ENCODE measurements at regions not wholly inside any gene's neighbourhood (a gene's known extent, or its start where the extent isn't known, plus 50 kb on each side); places are given as distances from the start of the nearest gene placed in this dataset.
A peak's percentile ranks its signal among the peaks of the same experiment; 100 is the strongest.

DNA sequence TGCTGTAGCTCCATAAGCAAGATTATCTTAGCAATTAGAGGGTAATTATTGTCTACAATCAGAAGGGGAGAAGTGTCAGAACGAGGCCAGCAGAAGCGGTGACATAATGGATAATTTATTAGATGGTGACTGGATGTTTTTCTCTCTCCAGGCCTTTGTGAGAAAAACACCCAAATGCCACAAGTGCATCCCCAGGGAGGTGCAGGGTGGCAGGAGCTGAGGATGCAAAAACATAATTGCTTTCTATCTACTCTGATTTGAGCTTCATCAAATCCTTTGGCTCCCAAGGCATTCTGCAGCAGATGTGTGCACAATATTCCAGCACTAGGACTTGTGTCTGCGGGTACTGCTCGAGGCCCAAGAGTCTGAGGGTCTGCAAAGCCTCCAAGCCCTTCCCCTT, 220.1 kb upstream of the SERP2 start:
- DNase-seq (ENCODE audit: low spot score), result no peak

DNA sequence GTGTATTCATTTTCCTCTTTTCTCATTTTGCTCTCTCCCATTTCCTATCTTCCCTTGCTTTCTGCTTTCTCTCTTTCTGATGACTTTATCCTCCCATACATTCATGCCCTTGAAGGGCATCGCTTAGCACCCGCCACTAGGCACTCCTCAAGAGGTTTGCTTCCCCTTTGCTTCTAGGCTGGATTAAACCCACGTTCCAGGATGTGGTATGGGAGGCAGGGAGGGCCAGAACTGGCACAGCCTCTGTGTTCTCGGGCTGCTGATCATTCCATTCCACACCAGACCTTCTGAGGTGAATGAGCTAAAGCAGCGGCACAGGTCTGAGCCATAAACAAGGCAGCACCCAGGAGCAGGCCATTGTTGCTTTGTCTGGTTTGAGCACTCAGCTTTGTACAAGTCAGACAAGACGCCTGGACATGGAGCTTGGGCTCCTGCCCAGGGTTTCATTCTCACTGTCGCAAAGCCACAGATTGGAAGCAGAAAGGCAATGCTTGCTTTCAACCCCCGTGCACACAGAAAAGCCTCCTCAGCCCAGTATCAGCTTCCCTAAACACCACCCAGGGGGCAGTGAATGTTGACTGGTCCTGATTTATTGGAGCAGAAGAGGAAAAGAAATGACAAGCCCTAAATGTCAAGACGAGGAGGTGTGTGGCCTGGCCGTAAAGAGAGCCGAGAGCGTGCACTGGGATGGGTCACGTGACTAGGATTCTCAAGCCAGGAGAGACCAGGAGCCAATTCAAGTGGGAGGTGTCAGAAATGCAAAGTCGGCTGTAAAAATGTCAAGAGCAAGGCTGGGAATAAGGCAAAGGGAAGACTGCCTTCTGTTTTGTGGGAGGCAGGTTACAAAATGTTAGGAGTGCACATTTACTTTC, 218.0 kb upstream of the SERP2 start:
- no peak for DNase-seq (ENCODE audit: low spot score)

DNA sequence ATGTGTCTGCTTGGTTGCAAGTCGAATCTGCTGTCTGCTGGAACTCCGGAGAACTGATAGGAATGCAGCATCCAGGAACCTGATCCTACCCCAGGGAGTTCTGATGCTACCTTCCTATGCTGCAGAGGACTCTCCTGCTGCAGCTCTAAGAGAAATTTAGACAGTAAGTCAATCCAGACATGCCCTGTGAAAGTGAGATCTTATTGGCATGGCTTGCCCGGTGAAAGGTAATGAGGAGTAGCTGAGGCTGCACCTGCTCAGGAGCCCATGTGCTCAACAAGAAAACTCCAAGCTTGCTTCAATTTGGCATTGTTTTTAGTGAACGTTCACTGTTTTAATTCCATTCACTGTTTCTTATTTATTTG, 217.3 kb upstream of the SERP2 start:
- DNase-seq (ENCODE audit: low spot score), result no peak

DNA sequence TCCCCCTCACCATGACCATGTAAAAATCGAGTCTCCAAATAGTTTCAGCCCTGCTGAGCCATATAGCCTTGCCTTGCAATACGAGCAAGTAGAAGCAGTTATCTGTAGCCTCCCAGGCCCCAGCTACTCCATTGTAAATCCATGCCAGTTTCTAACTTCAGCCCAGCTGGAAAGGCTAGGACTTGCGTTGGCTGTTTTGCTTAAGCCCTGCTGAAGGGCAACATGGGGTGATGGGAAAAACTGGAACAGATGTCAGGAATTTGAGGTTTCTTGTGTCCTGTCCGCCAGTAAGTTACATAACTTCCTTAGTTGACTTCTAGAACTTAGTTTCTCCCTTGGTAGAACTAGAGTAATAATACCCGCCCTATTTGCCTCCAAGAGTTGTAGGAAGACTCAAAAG, 216.0 kb upstream of the SERP2 start:
- no peak for DNase-seq (ENCODE audit: low spot score)

DNA sequence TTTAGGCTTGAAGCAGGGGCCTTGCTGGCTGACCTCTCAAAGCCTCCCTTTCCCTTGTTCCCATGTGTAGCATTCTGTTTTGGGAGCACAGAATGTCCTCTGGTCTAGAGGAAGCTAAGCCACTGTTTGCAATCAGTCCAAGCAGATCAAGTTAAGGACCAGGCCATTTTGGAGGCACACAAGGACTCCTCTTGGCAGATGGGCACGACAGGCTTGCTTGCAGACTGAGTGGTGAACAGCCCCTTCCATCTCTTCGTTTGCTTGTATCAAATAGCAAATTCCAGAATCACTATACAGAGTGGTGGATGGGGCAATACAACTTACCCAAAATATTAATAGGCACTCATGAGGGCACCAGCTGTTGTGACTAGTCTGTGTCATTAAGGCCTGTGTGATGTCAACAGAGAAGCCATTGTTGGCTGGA, 215.5 kb upstream of the SERP2 start:
- no peak for DNase-seq (ENCODE audit: low spot score)

DNA sequence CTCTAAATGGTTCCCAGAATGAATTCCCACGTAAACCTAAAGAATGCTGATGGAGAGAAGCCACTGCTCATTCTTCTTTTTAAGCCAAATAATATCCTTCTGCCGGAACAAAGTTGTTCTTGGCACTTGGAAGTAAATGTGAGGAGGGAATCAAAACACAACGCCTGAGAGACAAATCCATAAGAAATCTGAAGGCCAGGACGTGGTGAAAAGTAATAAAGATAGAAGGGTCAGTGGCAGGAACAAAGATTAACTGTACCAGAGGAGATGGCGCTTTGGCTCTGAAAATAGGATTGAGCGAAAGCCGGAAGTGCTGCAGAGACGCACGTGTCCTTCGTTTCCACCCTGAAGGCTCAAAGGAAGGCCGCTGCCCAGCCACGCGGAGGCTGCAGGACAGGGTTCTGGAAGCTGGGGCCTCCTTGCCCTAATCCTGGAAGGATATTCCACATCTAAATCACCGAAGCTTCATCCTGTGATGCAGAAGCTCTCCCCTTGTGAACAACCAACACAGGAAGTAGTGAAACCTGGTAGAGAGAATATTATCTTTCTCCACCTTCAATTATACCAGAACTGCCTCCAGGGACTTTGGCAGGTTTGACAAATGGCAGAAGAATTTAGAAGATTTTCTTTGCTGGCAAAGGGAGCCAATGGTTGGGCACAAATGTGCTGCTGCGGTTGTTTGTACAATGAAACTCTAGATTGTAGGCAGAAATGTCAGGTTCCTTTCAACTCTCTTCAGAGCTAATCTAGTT, 214.6 kb upstream of the SERP2 start:
- DNase-seq (ENCODE audit: low spot score), result no peak

DNA sequence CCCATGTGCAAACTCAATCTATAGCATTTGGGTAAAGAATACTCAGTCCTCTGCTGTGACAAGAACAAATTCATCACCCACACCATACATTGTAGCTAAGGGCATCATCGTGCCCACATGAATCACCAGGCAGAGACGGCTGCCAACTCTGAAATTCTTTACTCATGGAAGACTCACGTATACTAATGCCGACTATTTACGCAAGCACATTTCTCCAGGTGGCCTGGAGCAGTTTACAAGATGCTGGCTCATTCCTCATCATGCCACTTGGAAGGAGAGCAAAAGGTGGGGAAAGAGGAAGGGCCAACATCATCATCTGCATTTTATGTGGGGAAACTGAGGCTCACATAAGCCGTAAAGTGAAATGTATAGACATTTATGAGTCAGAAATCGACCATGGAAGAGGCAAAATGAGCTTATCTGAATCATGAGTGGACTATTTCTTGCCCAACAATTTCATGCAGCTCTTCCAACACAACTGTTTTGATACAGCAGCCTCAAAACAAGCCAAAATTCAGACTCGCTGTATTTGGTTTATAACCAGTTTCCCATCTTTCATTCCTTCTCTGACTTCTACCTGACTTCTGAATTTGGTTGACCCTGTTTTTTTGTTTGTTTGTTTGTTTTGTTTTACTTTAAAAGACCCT, 213.9 kb upstream of the SERP2 start:
- DNase-seq (ENCODE audit: low spot score), result peak; percentile 48

DNA sequence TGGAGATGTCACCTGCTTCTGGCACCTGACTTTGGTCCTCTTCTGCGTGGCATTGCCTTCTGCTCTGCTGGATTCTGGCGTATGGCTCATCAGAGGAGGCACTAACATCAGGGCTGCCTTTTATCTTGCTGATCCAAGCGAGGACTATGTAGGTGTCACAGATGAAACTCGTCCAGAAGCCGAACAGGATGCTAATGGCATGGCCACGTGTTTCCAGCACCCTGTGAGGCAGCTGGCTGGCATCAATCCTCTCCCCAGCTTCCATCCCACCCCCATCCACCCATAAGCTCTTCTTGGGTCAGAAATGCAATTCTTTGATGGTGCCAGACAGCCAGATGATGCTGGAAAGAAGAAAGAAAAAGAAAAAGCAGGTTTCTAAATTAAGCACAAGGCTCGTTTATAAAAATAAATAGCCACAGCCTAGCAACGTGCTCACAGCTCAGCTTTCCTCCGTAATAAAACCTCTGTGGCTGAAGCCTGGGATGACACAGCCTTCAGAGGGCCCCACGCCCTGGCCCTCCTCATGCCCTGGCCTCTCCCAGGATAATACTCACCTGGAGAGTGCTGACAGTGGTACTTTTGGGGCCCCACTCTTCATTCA, 212.9 kb upstream of the SERP2 start:
- DNase-seq (ENCODE audit: low spot score), result no peak

DNA sequence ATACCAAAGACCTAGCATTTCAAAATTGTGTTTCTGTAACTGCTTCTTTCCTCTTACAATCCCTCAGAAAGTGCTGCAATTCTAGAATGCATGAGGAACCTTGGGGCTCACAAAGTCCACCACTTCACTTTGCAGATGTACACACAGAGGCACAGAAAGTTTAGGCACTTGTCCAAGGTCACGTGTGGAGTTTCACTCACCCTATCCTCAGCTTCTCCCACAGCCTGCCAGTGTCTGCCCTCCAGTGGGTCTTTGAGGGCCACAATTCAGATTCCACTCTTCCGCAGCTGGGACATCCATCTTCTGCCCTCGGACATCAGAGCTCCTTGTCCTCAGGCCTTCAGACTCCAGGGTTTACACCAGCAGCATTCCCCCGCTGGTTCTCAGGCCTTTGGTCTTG, 210.5 kb upstream of the SERP2 start:
- DNase-seq (ENCODE audit: low spot score), result no peak

DNA sequence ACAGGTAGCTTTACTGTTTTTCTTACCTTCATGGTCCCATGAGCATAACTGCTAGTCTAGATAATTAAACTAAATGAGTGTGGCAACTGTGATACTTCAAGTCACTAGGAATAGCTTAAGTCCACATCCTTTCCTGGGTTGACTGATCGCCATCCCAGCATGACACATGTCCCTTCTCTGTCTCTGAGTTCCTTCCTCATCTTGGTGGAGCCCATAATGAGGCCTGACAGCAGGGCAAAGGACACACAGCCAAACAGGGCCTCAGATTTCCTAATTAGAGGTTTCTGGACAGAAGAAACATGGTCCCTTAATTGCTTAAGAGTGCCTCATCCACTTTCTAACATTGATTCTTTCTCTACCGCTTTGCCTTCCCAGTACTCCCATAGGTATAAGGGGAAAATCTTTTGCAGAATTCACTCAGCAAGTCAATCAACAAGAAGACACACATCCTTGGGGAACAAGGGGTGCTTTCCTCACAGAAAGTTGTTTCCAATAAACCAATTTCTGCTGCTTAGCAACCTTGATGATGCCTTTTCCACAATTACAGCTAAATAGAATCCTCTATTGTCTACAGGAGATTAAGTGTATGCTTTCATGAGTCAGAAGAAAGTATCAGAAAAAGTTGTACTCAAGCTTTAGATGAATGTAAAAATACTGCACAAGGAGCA, 208.3 kb upstream of the SERP2 start:
- no peak for DNase-seq (ENCODE audit: low spot score)

DNA sequence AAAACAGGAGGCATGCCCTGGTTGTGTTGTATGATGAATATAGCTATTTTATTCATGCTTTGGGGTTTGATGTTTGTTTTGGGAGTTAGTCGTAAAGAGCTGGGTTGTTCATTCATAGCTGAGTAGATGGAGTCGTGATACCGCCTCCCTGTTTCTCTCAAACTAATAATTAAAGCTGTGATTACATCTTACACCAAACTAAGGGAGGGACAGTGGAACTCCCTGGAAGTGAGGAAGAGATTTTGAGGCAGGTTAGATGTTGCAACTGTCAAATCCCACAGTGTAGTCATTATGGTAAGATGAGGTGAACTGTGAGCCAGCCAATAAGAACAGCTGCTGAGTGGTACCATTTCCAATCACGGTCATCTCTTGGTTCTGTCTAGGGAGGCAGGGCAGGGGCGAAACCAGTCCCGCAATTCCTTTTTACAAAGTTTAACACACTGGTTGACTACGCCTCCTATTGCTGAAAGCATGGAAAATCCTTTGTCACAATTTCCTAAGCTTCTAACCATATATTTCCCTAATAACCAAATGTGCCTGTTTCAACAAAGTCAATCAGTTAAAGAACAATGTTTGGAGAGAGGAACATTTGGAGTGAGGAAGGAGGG, 207.6 kb upstream of the SERP2 start:
- no peak for DNase-seq (ENCODE audit: low spot score)

DNA sequence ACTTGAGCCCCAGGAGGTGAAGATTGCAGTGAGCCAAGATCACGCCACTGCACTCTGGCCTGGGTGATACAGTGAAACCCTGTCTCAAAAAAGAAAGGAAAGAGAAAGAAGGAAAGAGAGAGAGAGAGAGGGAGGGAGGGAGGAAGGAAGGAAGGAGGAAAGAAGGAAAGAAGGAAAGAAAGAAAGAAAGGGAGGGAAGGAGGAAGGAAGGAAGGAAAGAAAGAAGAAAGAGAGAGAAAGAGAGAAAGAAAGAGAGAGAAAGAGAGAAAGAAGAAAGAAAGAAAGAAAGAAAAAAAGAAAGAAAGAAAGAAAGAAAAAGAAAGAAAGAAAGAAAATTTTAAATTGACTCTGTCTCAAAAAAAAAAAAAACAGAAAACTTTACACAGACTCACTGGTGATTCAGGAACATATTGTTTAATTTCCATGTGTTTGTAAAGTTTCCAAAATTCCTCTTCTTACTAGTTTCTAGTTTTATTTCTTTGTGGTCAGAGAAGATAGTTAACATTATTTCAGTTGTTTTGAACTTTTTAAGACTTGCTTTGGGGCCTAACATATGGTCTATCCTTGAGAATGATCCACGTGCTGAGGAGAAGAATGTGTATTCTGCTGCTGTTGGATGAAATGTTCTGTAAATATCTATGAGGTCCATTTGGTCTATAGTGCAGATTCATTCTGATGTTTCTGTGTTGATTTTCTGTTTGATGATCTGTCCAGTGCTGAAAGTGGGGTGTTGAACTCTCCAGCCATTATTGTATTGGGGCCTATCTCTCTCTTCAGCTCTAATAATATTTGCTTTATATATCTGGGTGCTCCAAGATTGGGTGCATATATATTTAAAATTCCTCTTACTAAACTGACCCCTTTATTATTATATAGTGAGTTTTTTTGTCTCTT, 204.4 kb upstream of the SERP2 start:
- DNase-seq (ENCODE audit: low spot score), result no peak

DNA sequence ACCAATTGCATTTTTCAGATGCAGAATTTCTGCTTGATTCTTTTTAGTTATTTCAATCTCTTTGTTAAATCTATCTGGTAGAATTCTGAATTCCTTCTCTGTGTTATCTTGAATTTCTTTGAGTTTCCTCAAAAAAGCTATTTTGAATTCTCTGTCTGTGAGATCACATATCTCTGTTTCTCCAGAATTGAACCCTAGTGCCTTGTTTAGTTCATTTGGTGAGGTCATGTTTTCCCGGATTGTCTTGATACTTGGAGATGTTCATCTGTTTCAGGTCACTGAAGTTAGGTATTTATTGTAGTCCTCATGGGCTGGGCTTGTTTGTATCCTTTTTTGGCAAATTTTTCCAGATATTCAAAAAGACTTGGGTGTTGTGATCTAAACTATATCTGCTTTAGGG, 202.9 kb upstream of the SERP2 start:
- DNase-seq (ENCODE audit: low spot score), result no peak

DNA sequence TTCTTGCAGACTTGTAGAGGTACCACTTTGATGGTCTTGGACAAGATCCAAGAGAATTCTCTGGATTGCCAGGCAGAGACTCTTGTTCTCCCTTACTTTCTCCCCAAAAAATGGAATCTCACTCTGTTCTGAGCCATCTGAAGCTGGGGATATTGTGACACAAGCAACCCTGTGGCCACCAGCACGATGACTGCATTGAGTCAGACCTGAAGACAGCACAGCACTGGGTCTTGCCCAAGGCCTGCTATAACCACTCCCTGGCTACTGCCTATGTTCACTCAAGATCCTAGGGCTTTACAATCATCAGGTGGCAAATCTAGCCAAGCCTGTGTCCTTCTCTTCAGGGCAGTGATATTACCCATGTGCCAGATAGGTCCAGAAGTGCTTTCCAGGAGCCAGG, 202.5 kb upstream of the SERP2 start:
- no peak for DNase-seq (ENCODE audit: low spot score)

DNA sequence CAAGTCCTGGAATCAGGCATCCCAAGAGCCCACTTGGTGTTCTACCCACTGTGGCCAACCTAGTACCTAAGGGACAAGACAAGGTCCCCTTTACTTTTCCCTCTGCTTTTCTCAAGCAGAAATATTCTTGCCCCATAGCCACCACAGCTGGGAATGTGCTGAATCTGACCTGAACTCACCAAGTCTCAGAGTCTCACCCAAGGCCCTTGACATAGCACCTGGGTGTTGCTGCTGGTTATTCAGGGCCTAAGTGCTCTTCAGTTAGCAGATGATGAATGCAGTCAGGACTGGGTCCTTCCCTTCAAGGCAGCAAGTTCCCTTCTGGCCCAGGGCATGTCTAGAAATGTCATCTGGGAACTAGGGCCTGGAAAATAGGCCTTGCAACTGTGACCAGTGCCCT, 201.8 kb upstream of the SERP2 start:
- no peak for DNase-seq (ENCODE audit: low spot score)

DNA sequence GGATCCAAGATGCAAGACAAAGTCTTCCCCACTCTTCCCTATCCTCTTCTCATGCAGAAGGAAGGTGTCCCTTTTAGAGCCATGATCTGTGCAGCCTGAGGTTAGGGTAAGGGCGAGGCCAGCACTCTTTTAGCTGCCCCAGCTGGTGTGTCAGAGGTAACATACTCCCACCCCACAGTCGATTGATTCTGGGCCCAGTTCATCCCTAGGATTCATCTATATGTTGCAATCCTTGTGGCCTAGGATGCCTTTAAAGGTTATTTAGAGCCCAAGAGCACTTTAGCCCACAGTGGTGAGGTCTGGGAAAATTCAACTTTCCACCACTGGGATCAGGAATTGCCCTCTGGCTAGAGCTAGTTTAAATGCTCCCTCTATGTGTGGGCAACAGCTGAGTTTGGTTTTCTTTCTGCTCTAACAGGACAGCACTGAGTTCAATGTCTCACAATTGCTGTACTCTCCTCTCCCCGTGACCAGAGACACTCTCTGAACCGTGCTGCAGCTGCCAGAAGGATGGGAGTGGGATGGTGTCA, 201.3 kb upstream of the SERP2 start:
- DNase-seq (ENCODE audit: low spot score), result no peak

DNA sequence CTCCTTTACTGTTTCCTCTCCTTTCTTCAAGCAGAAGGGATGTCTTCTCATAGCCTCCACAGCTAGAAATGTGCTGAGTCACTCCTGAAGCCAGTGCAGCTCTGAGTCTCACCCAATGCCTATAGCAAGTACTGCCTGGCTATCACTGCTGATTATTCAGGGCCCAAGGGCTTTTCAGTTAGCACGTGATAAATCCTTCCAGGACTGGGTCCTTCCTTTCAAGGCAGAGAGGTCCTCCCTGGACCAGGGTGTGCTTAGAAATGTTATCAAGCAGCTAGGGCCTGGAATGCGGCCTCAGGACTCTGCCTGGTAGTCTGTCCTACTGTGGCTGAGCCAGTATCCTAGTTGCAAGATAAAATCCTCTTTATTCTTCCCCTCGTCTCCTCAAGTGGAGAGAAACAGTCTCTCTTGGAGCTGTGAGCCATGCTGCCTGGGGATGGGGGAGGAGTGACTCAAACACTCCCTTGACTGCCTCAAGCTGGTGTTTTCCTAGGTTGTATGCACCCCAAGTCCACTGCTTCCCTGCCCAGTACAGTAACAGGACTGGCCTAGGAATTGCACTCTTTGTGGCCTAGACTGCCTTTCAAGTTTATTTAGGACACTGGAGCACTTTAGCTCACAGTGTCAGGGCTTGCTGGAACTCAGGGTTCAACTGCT, 198.7 kb upstream of the SERP2 start:
- peak; percentile 34 for DNase-seq (ENCODE audit: low spot score)

DNA sequence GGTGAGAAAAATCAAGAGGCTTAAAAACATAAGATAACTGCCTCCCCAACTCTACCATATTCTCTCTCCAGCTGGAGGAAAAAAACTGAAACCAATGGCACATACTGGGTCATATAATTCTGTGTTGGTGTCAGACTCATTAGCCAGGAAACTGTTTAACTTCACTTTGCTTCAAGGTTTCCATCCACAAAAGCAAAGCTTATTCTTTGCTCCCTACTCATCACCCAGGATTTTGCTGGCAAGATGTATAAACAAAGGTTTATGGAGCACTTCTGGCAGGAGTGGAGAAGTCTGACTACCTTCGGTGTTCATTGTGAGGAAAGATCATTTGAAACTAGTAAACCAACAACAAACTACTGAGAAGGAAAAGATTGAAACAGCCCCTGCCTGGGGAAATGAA, 197.5 kb upstream of the SERP2 start:
- no peak for DNase-seq (ENCODE audit: low spot score)

DNA sequence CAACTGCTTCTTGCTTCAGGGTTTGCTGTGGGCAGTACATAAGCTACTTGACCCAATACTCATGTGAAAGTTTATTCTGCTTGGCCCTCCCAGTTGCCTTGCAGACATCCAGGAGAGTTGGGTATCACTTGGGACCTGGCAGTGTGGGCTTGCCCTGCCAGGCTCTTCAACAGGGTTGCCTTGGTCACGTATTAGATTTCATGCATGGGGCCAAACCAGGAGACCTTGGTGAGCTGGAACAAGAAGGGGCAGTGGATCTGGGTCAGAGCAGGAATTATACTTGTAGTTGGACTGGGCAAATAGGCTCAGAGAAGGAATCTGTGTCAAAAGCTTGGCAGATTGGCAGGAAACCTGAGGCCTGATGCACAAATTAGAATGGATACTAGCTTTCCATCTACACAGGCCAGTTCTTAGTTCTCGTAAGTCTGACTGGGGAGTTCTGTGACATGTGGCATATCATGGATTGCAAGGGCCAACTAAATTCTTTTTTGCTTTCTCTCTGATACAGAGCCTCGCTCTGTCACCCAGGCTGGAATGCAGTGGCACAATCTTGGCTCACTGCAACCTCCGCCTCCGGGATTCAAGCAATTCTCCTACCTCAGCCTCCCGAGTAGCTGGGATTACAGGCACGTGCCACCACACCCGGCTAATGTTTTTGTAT, 192.6 kb upstream of the SERP2 start:
- DNase-seq (ENCODE audit: low spot score), result no peak

All from LoVo (cell line).